IMR-90 (cell line): ENCODE measurements at regions not wholly inside any gene's neighbourhood (a gene's known extent, or its start where the extent isn't known, plus 50 kb on each side); places are given as distances from the start of the nearest gene placed in this dataset.

Experiments
- BHLHE40 ChIP-seq: fragments of 150-350 bp; IDR thresholded peaks from 2 replicates; pipeline ENCODE4 v1.6.1; 2016; ENCODE audit warnings: mild to moderate bottlenecking, low read depth, low read length
- CEBPB ChIP-seq: IDR thresholded peaks from 2 replicates; pipeline ENCODE4 v1.6.1; 2012; ENCODE audit warnings: low read depth, low read length, improper control_type of control experiment
- CHD1 ChIP-seq: IDR thresholded peaks from 2 replicates; pipeline ENCODE4 v1.6.1; 2012; ENCODE audit warnings: low read depth, low read length, improper control_type of control experiment
- CTCF ChIP-seq: conservative IDR thresholded peaks from 2 replicates; pipeline ENCODE4 v1.5.1; 2012; ENCODE audit warnings: mild to moderate bottlenecking, low read depth, low read length, improper control_type of control experiment
- ELK1 ChIP-seq: fragments of 150-350 bp; IDR thresholded peaks from 2 replicates; pipeline ENCODE4 v1.6.1; 2016; ENCODE audit warnings: low read depth, mild to moderate bottlenecking, low read length, moderate library complexity, borderline replicate concordance
- FOS ChIP-seq: fragments of 150-350 bp; IDR thresholded peaks from 2 replicates; pipeline ENCODE4 v1.6.1; 2016; ENCODE audit warnings: low read depth, low read length
- MAFK ChIP-seq: IDR thresholded peaks from 2 replicates; pipeline ENCODE4 v1.6.1; 2012; ENCODE audit warnings: low read depth, low read length, improper control_type of control experiment
- MXI1 ChIP-seq: IDR thresholded peaks from 2 replicates; pipeline ENCODE4 v1.6.1; 2012; ENCODE audit warnings: low read depth, mild to moderate bottlenecking, low read length, moderate library complexity, borderline replicate concordance
- NFE2L2 ChIP-seq: fragments of 150-350 bp; IDR thresholded peaks from 2 replicates; pipeline ENCODE4 v1.6.1; 2016; ENCODE audit warnings: low read depth, mild to moderate bottlenecking, low read length
- POLR2A ChIP-seq: IDR thresholded peaks from 2 replicates; pipeline ENCODE4 v1.6.1; 2012; ENCODE audit warnings: mild to moderate bottlenecking, low read depth, low read length
- RAD21 ChIP-seq: IDR thresholded peaks from 2 replicates; pipeline ENCODE4 v1.6.1; 2012; ENCODE audit warnings: low read length, improper control_type of control experiment
- RCOR1 ChIP-seq: IDR thresholded peaks from 2 replicates; pipeline ENCODE4 v1.6.1; 2012; ENCODE audit warnings: mild to moderate bottlenecking, low read length, improper control_type of control experiment; ENCODE audit not compliant: insufficient replicate concordance
- SMC3 ChIP-seq: fragments of 150-350 bp; IDR thresholded peaks from 2 replicates; pipeline ENCODE4 v1.6.1; 2016; ENCODE audit warnings: low read depth, mild to moderate bottlenecking, antibody characterized with exemption, low read length, moderate library complexity
- USF2 ChIP-seq: fragments of 150-350 bp; IDR thresholded peaks from 2 replicates; pipeline ENCODE4 v1.6.1; 2017; ENCODE audit warnings: mild to moderate bottlenecking, antibody characterized with exemption, low read length, low read depth

GRCh38 chr1:220950576-220950975 lies 71.3 kb downstream of the HLX start:
- TF ChIP-seq RAD21 (no peak), POLR2A (no peak), RCOR1 (no peak), MXI1 (no peak), CTCF (no peak), MAFK (no peak), ELK1 (no peak), BHLHE40 (no peak), FOS (no peak), CHD1 (no peak), NFE2L2 (no peak), SMC3 (no peak), USF2 (no peak), CEBPB (no peak)
